NT2/D1 (cell line): ENCODE measurements at regions not wholly inside any gene's neighbourhood (a gene's known extent, or its start where the extent isn't known, plus 50 kb on each side); places are given as distances from the start of the nearest gene placed in this dataset.

Experiments used
- YY1 ChIP-seq: IDR thresholded peaks from 2 replicates; pipeline ENCODE4 v1.6.1; 2011; ENCODE audit not compliant: insufficient read length, insufficient read depth
- ZNF274 ChIP-seq: IDR thresholded peaks from 2 replicates; pipeline ENCODE4 v1.6.1; 2011; ENCODE audit warnings: mild to moderate bottlenecking, low read depth, low read length

GRCh38 chr6:9647599-9647998 lies 767.3 kb downstream of the TFAP2A start:
- TF ChIP-seq ZNF274 (no peak), YY1 (no peak)
